Muscle layer of duodenum (tissue), 2 donors: ENCODE measurements at regions not wholly inside any gene's neighbourhood (a gene's known extent, or its start where the extent isn't known, plus 50 kb on each side); places are given as distances from the start of the nearest gene placed in this dataset.
"Not testable (repeated sequence)": the region's sequence is repeated elsewhere in the genome, so short reads cannot be mapped to it uniquely, and the experiment has no call there.

ENCODE experiments used
- H3K27ac ChIP-seq: one replicate; pipeline ENCODE4 v1.7.0; 2013; ENCODE audit warnings: mild to moderate bottlenecking, low read length
- H3K27me3 ChIP-seq: one replicate; pipeline ENCODE4 v1.7.0; 2013; ENCODE audit warnings: low read depth, mild to moderate bottlenecking, control low read depth, low read length
- H3K36me3 ChIP-seq, 2 donors: one replicate each; pipeline ENCODE4 v1.7.0; 2013; ENCODE audit warnings: low read length in 2 of 2, control low read depth in 1 of 2, mild to moderate bottlenecking in 1 of 2; ENCODE audit not compliant: insufficient read depth in 2 of 2, control insufficient read depth in 1 of 2
- H3K4me1 ChIP-seq, 2 donors: one replicate each; pipeline ENCODE4 v1.7.0; 2013; ENCODE audit warnings: low read length in 2 of 2, mild to moderate bottlenecking in 2 of 2, control low read depth in 1 of 2, moderate library complexity in 1 of 2; ENCODE audit not compliant: insufficient read depth in 2 of 2, control insufficient read depth in 1 of 2
- H3K4me3 ChIP-seq, 2 donors: one replicate each; pipeline ENCODE4 v1.7.0; 2013; ENCODE audit warnings: low read length in 2 of 2, low read depth in 1 of 2, mild to moderate bottlenecking in 1 of 2
- H3K9me3 ChIP-seq, 2 donors: one replicate each; pipeline ENCODE4 v1.7.0; 2013; ENCODE audit warnings: low read length in 2 of 2, control low read depth in 1 of 2, mild to moderate bottlenecking in 1 of 2; ENCODE audit not compliant: control insufficient read depth in 1 of 2
- donor health status: healthy.

- no peaks in the 10 kb centered on the region for H3K27me3 ChIP-seq
- no peaks in the 10 kb centered on the region for H3K9me3 ChIP-seq
- H3K4me3 ChIP-seq, result no peak overlapping the region
- H3K4me1 ChIP-seq, result no peaks in the 10 kb centered on the region
- no peak overlapping the region for H3K27ac ChIP-seq
- no peaks in the 10 kb centered on the region for H3K36me3 ChIP-seq
Measured at GRCh38 chr16:48961546-48961945, 320.1 kb downstream of the CBLN1 start.

GRCh38 chr16:48960830-48961229 lies 320.8 kb downstream of the CBLN1 start:
- Histone ChIP-seq H3K4me3 (no peak overlapping the region), H3K4me1 (no peaks in the 10 kb centered on the region), H3K27ac (no peak overlapping the region), H3K27me3 (no peaks in the 10 kb centered on the region), H3K36me3 (no peaks in the 10 kb centered on the region), H3K9me3 (no peaks in the 10 kb centered on the region)

GRCh38 chr16:48959747-48960146 lies 321.9 kb downstream of the CBLN1 start:
- H3K36me3 ChIP-seq, result no peaks in the 10 kb centered on the region
- no peaks in the 10 kb centered on the region for H3K4me1 ChIP-seq
- H3K27ac ChIP-seq, result no peak overlapping the region
- H3K9me3 ChIP-seq, result no peaks in the 10 kb centered on the region
- no peaks in the 10 kb centered on the region for H3K27me3 ChIP-seq
- H3K4me3 ChIP-seq, result no peak overlapping the region

DNA sequence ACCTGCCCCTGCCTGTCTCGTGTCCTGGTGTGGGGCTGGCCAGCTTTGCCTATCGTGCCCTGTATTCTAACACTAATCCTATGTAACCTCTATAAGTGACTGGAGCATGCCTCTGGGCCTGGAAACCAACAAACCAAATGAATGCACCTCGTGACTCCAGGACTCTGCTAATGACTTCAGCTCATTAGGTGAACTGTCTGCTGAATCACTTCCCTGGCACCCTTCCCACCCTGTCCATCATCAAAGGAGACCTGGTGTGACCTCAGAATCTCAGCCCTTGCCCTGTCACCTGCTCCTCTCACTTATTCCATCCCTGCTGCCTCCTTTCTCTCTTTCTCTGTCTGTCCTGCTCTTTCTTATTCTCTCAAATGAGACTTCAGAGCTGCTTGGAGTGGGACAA lies 322.4 kb downstream of the CBLN1 start:
- no peaks in the 10 kb centered on the region for H3K27me3 ChIP-seq

DNA sequence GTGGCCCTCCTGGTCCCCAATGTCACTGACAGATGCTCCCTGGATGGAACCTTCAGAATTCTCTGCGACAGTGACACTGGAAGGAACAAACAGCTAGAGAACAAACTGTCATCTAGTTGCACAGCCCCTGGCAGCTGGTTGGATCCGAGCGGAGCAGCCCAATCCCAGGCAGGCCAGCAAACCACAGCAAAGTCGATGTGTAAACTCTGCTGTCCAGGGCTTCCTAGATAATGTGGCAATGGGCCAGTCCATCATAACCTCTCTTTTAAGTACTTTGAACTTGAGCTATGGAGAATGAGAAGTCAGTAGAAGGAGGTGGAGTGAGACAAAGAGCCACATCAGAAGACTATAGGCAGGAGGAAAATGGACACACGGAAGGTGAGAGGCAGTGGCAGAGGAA lies 323.0 kb downstream of the CBLN1 start:
- Histone ChIP-seq H3K4me1 (no peaks in the 10 kb centered on the region), H3K27ac (no peak overlapping the region), H3K9me3 (no peaks in the 10 kb centered on the region), H3K36me3 (no peaks in the 10 kb centered on the region), H3K27me3 (no peaks in the 10 kb centered on the region), H3K4me3 (no peak overlapping the region)

More for the DNA sequence above, 322.4 kb downstream of the CBLN1 start:
- Histone ChIP-seq H3K27ac (no peak overlapping the region), H3K36me3 (no peaks in the 10 kb centered on the region), H3K4me3 (no peak overlapping the region), H3K4me1 (no peaks in the 10 kb centered on the region), H3K9me3 (no peaks in the 10 kb centered on the region)

DNA sequence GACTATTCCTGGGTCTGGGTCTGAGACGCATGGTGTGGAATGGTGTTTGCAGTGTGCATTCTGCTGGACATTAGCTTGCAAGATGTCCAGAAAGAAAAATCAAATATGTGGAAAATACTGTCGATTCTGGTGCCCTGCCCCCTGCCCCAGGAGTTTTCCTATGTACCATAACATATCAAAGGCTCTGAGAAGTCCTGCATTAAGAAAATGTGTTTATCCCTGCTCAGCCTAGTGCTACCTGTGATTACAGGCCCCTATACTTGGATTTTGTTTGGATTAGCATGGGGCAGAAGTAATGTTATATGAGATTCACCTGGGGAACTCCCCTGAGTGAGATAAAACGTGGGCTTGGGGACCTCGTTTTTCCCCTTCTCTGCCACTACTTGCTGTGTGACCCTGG lies 325.0 kb downstream of the CBLN1 start:
- Histone ChIP-seq H3K36me3 (no peaks in the 10 kb centered on the region), H3K4me3 (no peak overlapping the region), H3K27ac (no peak overlapping the region), H3K27me3 (no peaks in the 10 kb centered on the region), H3K9me3 (no peaks in the 10 kb centered on the region), H3K4me1 (no peaks in the 10 kb centered on the region)

- Histone ChIP-seq H3K4me1 (no peaks in the 10 kb centered on the region), H3K36me3 (no peaks in the 10 kb centered on the region), H3K4me3 (no peak overlapping the region), H3K27me3 (no peaks in the 10 kb centered on the region), H3K9me3 (no peaks in the 10 kb centered on the region), H3K27ac (no peak overlapping the region)
Measured at GRCh38 chr16:48955837-48956236, 325.8 kb downstream of the CBLN1 start.

DNA sequence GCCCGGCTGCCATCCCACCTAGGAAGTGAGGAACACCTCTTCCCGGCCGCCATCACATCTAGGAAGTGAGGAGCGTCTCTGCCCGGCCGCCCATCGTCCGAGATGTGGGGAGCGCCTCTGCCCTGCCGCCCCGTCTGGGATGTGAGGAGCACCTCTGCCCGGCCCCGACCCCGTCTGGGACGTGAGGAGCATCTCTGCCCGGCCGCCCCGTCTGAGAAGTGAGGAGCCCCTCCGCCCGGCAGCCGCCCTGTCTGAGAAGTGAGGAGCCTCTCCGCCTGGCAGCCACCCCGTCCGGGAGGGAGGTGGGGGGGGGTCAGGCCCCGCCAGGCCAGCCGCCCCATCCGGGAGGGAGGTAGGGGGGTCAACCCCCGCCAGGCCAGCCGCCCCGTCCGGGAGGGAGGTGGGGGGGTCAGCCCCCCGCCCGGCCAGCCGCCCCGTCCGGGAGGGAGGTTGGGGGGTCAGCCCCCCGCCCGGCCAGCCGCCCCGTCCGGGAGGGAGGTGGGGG lies 330.0 kb downstream of the CBLN1 start:
- H3K4me1 ChIP-seq, H3K36me3 ChIP-seq, H3K4me3 ChIP-seq, H3K27me3 ChIP-seq, H3K9me3 ChIP-seq, H3K27ac ChIP-seq: not testable (repeated sequence)

DNA sequence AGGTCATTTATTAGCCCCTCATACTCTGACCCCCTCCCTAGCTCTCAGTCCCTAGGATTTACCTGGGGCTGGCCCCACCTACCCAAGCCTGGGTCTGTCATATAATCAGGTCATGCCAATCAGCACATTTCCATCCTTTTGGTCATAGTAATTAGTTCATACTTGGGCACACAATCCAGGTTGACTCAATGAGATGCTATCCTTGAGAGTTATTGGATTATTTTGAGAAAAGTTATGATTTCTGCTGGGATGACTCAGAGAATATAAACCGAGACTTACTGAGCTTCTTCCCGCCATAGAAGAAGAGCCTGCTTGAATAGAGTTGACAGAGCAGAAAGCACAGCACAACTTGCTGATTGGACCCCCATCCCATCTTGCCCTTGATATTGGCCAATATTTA lies 331.5 kb downstream of the CBLN1 start:
- Histone ChIP-seq H3K36me3 (no peaks in the 10 kb centered on the region), H3K9me3 (no peaks in the 10 kb centered on the region), H3K4me1 (peaks cover 0 to 7% of the 10 kb centered on the region in 2 donors), H3K4me3 (no peak overlapping the region), H3K27ac (no peak overlapping the region), H3K27me3 (no peaks in the 10 kb centered on the region)

- no peaks in the 10 kb centered on the region for H3K9me3 ChIP-seq
- no peak overlapping the region for H3K4me3 ChIP-seq
- peaks cover 0 to 7% of the 10 kb centered on the region in 2 donors for H3K4me1 ChIP-seq
- H3K27ac ChIP-seq, result no peak overlapping the region
- no peaks in the 10 kb centered on the region for H3K36me3 ChIP-seq
- no peaks in the 10 kb centered on the region for H3K27me3 ChIP-seq
Measured at GRCh38 chr16:48949636-48950035, 332.0 kb downstream of the CBLN1 start.

GRCh38 chr16:48948911-48949310 lies 332.7 kb downstream of the CBLN1 start:
- Histone ChIP-seq H3K4me3 (no peak overlapping the region), H3K27ac (no peak overlapping the region), H3K36me3 (no peaks in the 10 kb centered on the region), H3K9me3 (no peaks in the 10 kb centered on the region), H3K27me3 (no peaks in the 10 kb centered on the region), H3K4me1 (peaks cover 0 to 7% of the 10 kb centered on the region in 2 donors)

DNA sequence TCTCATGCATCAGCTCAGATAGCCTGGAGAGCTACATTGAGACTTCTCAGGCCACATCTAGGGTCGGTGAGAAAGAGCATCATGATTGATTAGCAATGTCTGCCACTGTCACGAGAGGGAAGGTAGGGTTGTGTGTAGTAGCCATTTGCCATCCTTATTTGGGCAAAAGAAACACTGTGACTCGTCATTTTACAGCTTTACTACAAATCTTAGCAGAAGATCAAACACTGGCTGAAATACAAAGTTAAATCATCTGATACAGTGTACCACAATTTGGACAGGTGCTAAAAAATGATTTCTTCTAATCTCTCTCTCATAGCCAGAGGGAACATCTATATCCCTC lies 334.3 kb downstream of the CBLN1 start:
- no peak overlapping the region for H3K4me3 ChIP-seq
- H3K4me1 ChIP-seq, result peaks cover 0 to 7% of the 10 kb centered on the region in 2 donors
- no peaks in the 10 kb centered on the region for H3K9me3 ChIP-seq
- no peaks in the 10 kb centered on the region for H3K36me3 ChIP-seq
- no peak overlapping the region for H3K27ac ChIP-seq
- no peaks in the 10 kb centered on the region for H3K27me3 ChIP-seq
